ENCODE measurements at regions not wholly inside any gene's neighbourhood (a gene's known extent, or its start where the extent isn't known, plus 50 kb on each side); places are given as distances from the start of the nearest gene placed in this dataset.
"Not testable (repeated sequence)": the region's sequence is repeated elsewhere in the genome, so short reads cannot be mapped to it uniquely, and the experiment has no call there.

DNA sequence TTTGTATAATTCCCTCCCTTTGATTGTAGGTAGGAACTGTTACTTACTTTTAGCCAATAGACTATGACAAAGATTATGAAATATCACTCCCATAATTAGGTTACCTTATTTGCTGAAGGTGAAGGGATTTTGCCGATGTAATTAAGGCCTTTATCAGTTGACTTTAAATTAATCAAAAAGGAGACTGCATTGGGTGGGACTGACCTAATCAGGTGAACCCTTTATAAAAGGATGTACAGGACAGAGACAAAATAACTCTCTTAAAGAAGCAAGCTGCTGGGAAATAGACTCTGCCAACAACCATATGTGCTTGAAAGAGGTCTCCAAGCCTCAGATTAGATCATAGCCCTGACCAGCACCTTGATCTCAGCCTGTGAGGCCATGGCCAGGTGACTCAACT, 167.6 kb downstream of the SOX3 start:
- no peak for DNase-seq (ENCODE audit: low spot score)

DNA sequence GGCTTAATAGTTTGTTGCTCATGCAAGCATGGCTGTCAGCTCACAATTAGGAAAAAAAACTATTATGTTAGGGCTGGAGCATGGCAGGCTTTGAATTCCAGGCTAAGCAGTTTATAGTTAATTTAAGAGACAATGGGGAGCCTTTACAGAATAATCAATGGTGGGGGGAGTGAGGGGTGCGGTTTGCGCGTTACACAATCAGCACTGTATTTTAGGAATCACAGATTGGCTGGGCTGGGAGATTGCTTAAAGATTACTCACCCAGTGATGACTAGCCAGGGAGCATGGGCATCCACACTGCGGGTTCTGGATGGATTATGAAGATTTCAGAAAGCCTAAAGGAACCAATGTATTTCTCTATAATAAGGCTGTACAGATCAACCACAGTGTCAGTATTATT, 186.6 kb downstream of the SOX3 start:
- peak; percentile 22 for DNase-seq (ENCODE audit: low spot score)

DNA sequence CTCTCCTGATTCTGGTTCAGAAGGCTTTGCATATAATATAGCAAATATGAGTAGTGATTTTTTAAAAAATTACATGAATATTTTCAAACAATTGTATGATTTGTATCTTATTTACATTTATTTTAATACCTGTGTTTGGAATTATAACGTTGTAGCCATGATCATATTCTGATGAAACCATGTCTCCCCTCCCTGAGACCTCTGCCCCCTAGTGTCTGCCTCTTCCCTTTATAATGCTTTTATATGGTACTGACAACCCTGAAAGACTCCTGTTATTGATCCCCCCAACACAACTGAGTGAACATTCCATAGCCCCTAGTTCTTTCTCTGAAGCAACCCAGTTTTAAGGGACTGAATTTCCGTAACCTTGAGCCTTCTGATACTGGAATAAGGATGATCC, 187.4 kb downstream of the SOX3 start:
- DNase-seq (ENCODE audit: low spot score) = no peak

- DNase-seq (ENCODE audit: low spot score) = no peak
These were observed 205.7 kb downstream of the SOX3 start for GRCh38 chrX:140298960-140299825.

DNA sequence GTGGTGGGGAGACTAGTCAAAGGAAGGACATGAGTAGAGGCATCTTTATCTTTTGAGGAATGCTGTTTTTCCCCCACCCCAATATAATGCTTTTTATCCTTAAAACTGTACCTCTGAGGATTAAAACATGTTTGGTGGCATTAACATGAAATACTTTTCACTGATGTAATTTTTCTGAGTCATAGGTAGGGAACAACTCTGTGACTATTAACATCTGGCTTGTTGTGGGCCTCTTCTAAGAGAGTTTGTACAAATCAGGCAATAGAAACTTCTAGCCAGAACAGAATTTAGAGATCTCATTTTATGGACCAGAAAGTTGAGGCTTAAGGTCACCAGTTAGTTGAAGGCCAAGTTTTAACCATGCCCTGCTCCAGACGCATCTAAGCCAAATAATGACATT, 207.6 kb downstream of the SOX3 start:
- DNase-seq (ENCODE audit: low spot score) = no peak

DNA sequence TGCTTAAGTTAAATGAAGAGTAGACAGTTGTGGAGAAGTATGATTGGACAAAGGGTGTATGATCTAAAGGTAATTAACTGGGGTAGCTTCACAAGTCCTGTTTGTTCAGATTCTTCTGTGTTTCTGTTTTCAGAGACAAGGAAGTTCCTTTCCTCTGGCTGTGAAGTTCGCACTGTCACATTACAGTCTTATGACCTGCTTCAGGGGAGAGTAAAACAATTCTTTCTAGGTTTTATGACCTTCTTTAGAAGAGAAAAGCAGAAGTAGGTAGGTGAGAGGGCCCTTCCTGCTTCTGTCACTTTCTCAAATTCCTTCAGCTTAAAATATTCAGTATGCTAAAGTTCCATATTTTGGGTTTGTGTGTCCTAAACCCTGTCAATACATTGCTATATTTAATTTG, 211.9 kb downstream of the SOX3 start:
- no peak for DNase-seq (ENCODE audit: low spot score)

DNA sequence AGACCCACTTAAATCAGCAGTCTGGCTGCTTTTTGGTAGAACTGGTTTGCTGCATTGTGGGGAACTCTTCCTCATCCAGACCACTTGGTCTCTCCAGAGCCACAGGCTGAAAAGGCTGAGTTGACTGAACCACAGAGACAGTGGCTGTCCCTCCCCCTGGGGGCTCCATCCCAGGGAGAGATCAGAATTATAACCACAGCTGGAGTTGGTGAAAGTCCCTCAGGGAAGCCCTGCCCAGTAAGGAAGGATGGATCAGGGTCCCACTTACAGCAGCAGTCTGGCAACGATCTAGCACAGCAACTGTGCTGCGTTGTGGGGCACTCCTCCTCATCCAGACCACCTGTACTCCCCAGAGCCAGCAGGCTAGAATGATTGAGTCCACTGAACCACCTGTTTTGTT, 212.7 kb downstream of the SOX3 start:
- no peak for DNase-seq (ENCODE audit: low spot score)

DNA sequence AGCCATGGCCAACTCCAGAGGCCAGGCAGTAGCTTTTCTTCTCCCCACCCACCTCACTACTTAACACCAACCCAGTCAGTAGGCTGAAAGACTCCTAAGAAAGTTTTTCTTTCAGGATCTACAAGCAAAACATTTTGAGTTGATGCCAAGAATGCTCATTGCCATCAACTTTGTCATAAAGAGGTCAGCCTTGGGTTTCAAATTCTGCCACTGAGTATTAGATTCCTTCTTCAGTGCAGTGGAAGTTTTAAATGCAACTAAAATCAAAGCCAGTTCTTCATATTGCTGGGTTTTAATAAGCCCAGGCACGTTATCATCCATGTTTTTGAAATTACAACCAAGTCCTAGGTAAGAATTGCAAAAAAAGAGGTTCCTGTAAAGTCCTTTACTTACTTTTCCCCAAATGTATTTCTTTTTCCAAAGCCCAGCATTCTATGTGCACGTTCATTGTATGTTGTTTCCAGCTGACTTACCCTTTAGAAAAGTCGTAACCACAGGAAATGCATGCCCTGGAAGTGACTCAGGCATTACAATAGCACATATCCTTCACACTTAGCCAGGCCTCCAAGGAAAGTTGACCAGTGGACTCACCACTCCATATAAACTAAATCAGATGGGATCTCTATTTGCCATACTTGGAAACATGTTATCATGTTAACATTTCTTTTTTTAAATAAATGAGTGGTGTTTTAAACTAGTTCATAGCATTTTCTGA, 229.9 kb downstream of the SOX3 start:
- DNase-seq (ENCODE audit: low spot score) = peak; percentile 10

DNA sequence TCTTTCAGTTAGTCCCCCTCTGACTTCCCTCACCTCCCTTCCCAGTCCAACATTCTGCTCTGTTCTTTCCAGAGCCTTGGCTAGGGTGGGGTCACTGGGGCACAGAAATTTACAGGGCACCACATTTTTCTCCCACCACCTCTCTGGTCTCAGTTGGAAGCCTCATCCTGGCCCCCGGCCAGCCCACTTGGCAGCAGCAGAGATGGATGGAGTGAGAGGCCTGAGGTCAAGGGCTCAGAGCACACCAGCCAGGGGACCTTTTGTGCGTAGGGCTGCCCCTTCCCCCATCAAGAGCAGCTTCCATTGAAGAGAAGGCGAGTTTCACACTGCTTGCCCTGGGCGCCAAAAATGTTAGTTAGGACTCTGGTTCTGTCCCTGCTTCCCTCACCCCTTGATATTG, 230.9 kb downstream of the SOX3 start:
- DNase-seq (ENCODE audit: low spot score) = no peak

GRCh38 chrX:140250391-140250790, 254.5 kb downstream of the SOX3 start:
- DNase-seq (ENCODE audit: low spot score) = no peak

GRCh38 chrX:140249088-140249487, 255.8 kb downstream of the SOX3 start:
- no peak for DNase-seq (ENCODE audit: low spot score)

- no peak for DNase-seq (ENCODE audit: low spot score)
These were observed 263.9 kb upstream of the CXorf66 start for GRCh38 chrX:140229191-140229590.

DNA sequence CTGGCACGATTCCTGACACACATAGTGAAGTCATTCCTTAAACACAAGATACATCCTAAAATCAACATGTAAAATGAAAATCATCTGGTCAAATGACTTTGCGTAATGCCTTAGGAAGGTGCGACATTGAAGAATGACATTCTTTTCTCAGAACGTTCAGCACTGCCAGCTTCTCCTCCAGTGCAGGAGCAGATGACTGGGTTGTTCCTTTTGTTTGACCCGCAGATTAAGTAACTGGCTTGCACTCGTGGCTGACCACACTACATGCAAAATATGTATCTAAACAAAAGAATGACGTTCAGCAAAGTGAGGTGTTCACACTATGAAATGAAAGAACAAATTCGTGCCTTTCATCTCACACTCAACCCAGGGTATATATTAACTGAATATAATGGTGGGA, 260.7 kb upstream of the CXorf66 start:
- DNase-seq (ENCODE audit: low spot score) = not testable (repeated sequence)

DNA sequence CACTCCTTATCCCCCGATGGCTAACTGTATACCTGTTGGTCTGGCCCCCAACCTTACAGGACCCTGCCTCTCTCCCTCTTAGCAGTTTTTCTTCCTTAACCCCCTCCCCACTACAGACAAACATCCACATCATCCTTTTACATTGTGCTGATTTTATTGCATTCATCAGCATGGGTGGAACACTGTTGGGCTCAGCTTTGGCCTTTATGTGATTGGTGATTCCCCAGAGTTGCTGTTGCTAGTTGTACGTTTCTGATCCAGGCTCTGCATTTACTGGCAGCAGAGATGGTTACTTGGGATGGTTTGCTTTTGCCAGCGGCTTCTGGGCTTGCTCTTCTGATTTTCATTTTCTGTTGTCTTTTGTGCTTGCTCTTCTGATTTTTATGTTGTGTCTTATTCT, 250.6 kb upstream of the CXorf66 start:
- DNase-seq (ENCODE audit: low spot score) = not testable (repeated sequence)

DNA sequence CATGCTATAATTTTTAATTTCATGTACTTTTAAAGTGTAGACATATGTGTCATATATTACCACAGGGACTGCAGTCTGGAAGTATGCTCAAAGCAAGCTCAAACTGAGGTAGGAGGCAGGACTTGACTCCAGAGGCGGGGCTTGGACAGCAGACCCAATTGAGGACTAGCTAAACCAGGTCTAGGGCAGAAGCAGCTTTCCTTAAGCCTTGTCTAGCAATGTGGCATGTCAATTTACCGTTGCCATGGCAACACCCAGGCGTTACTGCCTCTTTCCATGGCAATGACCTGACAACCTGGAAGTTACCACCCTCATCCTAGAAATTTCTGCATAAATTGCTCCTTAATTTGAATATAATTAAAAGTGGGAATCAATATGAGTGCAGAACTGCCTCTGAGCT, 249.2 kb upstream of the CXorf66 start:
- not testable (repeated sequence) for DNase-seq (ENCODE audit: low spot score)

- no peak for DNase-seq (ENCODE audit: low spot score)
These were observed 241.3 kb upstream of the CXorf66 start for GRCh38 chrX:140206657-140207056.

- DNase-seq (ENCODE audit: low spot score) = no peak
These were observed 225.3 kb upstream of the CXorf66 start for GRCh38 chrX:140190441-140191108.

DNA sequence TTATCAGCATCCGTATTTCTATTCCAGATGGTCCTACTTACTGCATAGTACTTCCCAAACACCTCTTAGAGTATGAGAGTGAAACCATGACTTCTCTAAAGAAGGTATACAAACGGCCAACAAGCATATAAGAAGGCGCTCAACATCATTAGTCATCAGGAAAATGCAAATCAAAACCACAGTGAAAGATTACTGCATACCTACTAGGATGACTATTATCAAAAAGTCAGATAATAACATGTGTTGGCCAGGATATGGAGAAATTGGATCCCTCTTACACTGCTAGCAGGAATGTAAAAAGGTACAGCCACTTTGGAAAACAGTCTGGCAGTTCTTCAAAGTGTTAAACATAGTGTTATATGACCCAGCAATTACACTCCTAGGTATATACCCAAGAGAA, 215.3 kb upstream of the CXorf66 start:
- no peak for DNase-seq (ENCODE audit: low spot score)

DNA sequence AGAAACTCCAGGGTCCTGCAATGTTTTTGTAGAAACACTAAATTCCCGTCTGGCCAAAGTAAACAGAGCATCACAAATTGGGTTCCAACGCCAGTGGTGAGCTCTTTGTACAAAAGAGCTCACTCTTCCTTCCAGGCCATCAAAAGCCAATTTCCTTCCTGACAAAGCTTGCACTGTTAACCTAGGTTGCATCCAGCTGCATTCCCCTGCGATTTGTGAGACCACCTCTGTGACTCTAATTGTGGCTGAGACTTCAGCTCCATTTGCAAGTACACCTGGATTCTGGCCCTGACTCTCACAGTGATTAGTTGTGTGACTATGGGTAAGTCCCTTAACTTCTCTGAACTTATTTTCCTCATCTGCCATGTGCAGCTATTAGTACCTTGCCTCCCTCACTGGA, 212.5 kb upstream of the CXorf66 start:
- no peak for DNase-seq (ENCODE audit: low spot score)

DNA sequence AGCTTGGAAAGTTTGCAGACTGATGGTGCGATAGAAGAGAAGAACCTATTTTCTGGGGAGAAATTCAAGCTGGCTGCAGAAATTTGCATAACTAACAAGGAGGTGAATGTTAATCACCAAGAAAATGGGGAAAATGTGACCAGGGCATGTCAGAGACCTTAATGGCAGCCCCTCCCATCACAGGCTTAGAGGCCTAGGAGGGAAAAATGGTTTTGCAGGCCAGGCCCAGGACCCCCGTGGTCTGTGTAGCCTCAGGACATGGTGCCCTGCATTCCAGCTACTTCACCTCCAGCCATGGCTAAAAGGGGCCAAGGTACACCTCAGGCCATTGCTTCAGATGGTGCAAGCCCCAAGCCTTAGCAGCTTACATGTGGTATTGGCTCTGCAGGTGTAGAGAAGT, 207.1 kb upstream of the CXorf66 start:
- DNase-seq (ENCODE audit: low spot score) = no peak

DNA sequence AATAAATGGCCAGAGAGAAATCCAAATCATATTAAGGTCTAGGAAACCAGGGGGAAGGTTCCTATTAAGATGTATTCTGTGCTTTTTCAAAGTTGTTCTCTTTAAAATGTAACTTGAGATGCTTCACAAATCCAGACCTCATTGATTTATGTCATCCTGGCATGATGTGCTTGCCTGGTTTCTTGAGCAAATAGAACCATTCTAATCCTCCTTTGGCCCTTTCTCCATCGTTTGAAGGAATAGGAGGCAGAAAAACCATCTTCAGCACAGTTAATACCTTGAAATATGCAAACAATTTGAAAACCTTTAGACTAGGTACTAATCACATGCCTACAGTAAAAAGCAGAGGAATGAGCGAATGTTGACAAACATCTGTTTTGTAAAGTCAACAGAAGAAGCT, 202.2 kb upstream of the CXorf66 start:
- DNase-seq (ENCODE audit: low spot score) = no peak

GRCh38 chrX:140165849-140166248, 200.5 kb upstream of the CXorf66 start:
- DNase-seq (ENCODE audit: low spot score) = no peak

DNA sequence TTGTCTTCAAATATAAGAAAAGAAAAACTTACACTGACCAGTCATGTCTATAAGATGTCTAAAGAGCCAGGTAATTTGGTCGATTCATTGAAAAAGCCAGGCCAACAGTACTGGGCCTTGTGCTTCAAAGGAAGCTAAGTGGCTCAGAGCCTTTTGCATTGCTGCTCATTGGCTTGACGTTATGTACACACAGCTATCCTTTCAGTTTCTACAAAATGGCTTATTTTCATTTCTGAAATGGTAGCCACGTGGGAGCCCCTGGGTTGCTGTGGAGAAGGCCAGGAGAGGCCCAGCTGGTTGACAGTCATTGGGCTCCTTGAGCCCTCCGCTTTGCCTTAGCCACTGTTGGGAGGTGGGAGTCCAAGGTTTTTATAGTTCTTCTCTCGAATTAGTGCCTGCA, 199.1 kb upstream of the CXorf66 start:
- no peak for DNase-seq (ENCODE audit: low spot score)

All from GM03348 (cell line).